HCT116 (cell line): ENCODE measurements at regions not wholly inside any gene's neighbourhood (a gene's known extent, or its start where the extent isn't known, plus 50 kb on each side); places are given as distances from the start of the nearest gene placed in this dataset.

Experiments used
- ATF3 ChIP-seq: IDR thresholded peaks from 2 replicates; pipeline ENCODE4 v1.6.1; 2012
- CTCF ChIP-seq, 3 experiments: fragments of 200-600 bp in 1 of 3; sonication (generic) in 1 of 3; IDR thresholded peaks in 2 of 3; conservative IDR thresholded peaks in 1 of 3; 2 replicates each; pipeline ENCODE4 v1.5.1; 2012 to 2017; ENCODE audit warnings: low read depth in 2 of 3, low read length in 2 of 3, antibody characterized with exemption in 1 of 3, borderline replicate concordance in 1 of 3, control low read depth in 1 of 3, mild to moderate bottlenecking in 1 of 3, mixed read lengths in 1 of 3, mixed run types in 1 of 3, moderate library complexity in 1 of 3; ENCODE audit not compliant: insufficient read depth in 1 of 3
- FOSL1 ChIP-seq: IDR thresholded peaks from 2 replicates; pipeline ENCODE4 v1.6.1; 2012; ENCODE audit warnings: low read depth
- POLR2A ChIP-seq: IDR thresholded peaks from 2 replicates; pipeline ENCODE4 v1.7.0; 2011; ENCODE audit warnings: borderline replicate concordance; ENCODE audit not compliant: insufficient read depth, insufficient read length; ENCODE audit errors: extremely low read depth

DNA sequence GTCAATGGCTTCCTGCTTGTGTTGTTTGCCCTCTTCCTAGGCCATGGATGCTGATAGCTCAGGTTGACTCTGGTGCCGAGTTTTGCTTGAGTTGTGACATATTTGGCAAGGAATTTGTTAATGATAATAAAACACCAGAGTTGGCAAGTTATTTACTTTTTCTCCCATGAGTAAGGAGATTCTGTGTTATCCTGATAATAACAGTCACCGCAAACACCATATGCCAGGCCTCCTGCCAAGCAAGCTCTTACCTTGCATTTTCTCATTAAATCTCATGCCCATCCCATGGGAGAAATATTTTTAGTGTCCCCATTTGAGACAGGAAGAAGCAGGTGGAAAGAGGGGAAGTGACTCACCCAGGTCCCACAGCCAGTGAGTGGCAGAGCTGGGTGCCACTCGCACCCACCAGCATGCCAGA, 67.4 kb upstream of the CLCN4 start:
- TF ChIP-seq CTCF (IDR thresholded peaks at IDR 0.05 in 2 of 3, conservative IDR thresholded peaks at IDR 0.05 in 1 of 3; ENCODE audit: borderline replicate concordance in 1 of 3, insufficient read depth in 1 of 3, low read depth in 2 of 3, low read length in 2 of 3) (no peak), POLR2A (no peak), FOSL1 (no peak), ATF3 (no peak)
